CD1c-positive myeloid dendritic cell (primary cell): ENCODE measurements at regions not wholly inside any gene's neighbourhood (a gene's known extent, or its start where the extent isn't known, plus 50 kb on each side); places are given as distances from the start of the nearest gene placed in this dataset.

Experiments used
- DNase-seq: peaks from one replicate; pipeline ENCODE4 v3.0.0-alpha.2; 2016; ENCODE audit errors: extremely low spot score

GRCh38 chr13:20351281-20352022, 119.3 kb upstream of the GJB6 start:
- peak; percentile 55 for DNase-seq

GRCh38 chr13:20350819-20351218, 118.7 kb upstream of the GJB6 start:
- no peak for DNase-seq

- DNase-seq: no peak
These were observed 118.3 kb upstream of the GJB6 start for GRCh38 chr13:20350382-20350763.

- DNase-seq: no peak
These were observed 117.7 kb upstream of the GJB6 start for GRCh38 chr13:20349564-20350381.

- no peak for DNase-seq
These were observed 116.7 kb upstream of the GJB6 start for GRCh38 chr13:20348645-20349408.

- DNase-seq: no peak
These were observed 115.9 kb upstream of the GJB6 start for GRCh38 chr13:20348018-20348417.

GRCh38 chr13:20344836-20345490, 112.8 kb upstream of the GJB6 start:
- no peak for DNase-seq

GRCh38 chr13:20342311-20342710, 110.2 kb upstream of the GJB6 start:
- no peak for DNase-seq

- peak; percentile 48 for DNase-seq
These were observed 108.6 kb upstream of the GJB6 start for GRCh38 chr13:20340759-20341171.

GRCh38 chr13:20340136-20340758, 108.1 kb upstream of the GJB6 start:
- DNase-seq: no peak

- DNase-seq: peak; percentile 86
These were observed 105.9 kb upstream of the GJB6 start for GRCh38 chr13:20337884-20338551.

- DNase-seq: no peak
These were observed 104.6 kb upstream of the GJB6 start for GRCh38 chr13:20336761-20337160.

GRCh38 chr13:20334309-20334708, 102.2 kb upstream of the GJB6 start:
- no peak for DNase-seq

GRCh38 chr13:20332361-20333096, 100.4 kb upstream of the GJB6 start:
- no peak for DNase-seq

GRCh38 chr13:20331949-20332348, 99.8 kb upstream of the GJB6 start:
- no peak for DNase-seq

GRCh38 chr13:20331419-20331818, 99.3 kb upstream of the GJB6 start:
- no peak for DNase-seq

GRCh38 chr13:20326809-20327208, 94.7 kb upstream of the GJB6 start:
- no peak for DNase-seq

- DNase-seq: no peak
These were observed 94.2 kb upstream of the GJB6 start for GRCh38 chr13:20326276-20326675.

- DNase-seq: no peak
These were observed 88.8 kb upstream of the GJB6 start for GRCh38 chr13:20320885-20321284.

- DNase-seq: no peak
These were observed 81.8 kb upstream of the GJB6 start for GRCh38 chr13:20313896-20314295.
